Spleen (tissue), 11 donors: ENCODE measurements at regions not wholly inside any gene's neighbourhood (a gene's known extent, or its start where the extent isn't known, plus 50 kb on each side); places are given as distances from the start of the nearest gene placed in this dataset.
"Not testable (repeated sequence)": the region's sequence is repeated elsewhere in the genome, so short reads cannot be mapped to it uniquely, and the experiment has no call there.

Source experiments
- DNase-seq: peaks from one replicate; pipeline ENCODE4 v3.0.0-alpha.2; 2020
- H3K27ac ChIP-seq, 8 donors: fragments of 200-600 bp; sonication (generic) in 7 of 8; 1 replicate in 4 of 8; 2 replicates in 4 of 8; pipeline versions ENCODE4 v1.5.0 to v1.8.0; 2016 to 2021; ENCODE audit warnings: inconsistent platforms in 4 of 8, mild to moderate bottlenecking in 4 of 8, moderate library complexity in 1 of 8
- H3K27me3 ChIP-seq, 7 donors: fragments of 200-600 bp; sonication (generic) in 6 of 7; replicated peaks in 1 of 7; 1 replicate in 4 of 7; 2 replicates in 3 of 7; pipeline versions ENCODE4 v1.5.0 to v1.8.0; 2016 to 2021; ENCODE audit warnings: inconsistent platforms in 3 of 7, mild to moderate bottlenecking in 1 of 7
- H3K36me3 ChIP-seq, 6 donors: fragments of 200-600 bp; sonication (generic) in 5 of 6; 1 replicate in 4 of 6; 2 replicates in 2 of 6; pipeline versions ENCODE4 v1.5.0 to v1.8.0; 2016 to 2021; ENCODE audit warnings: inconsistent platforms in 2 of 6
- H3K4me1 ChIP-seq, 6 donors: fragments of 200-600 bp; sonication (generic) in 5 of 6; 1 replicate in 3 of 6; 2 replicates in 3 of 6; pipeline versions ENCODE4 v1.5.0 to v1.8.0; 2016 to 2021; ENCODE audit warnings: inconsistent platforms in 3 of 6
- H3K4me3 ChIP-seq, 8 donors: fragments of 200-600 bp; sonication (generic) in 7 of 8; 1 replicate in 4 of 8; 2 replicates in 4 of 8; pipeline versions ENCODE4 v1.5.0 to v1.8.0; 2016 to 2021; ENCODE audit warnings: inconsistent platforms in 4 of 8, mild to moderate bottlenecking in 4 of 8, moderate library complexity in 2 of 8
- H3K9me3 ChIP-seq, 8 donors: fragments of 200-600 bp; sonication (generic) in 7 of 8; 1 replicate in 4 of 8; 2 replicates in 4 of 8; pipeline versions ENCODE4 v1.5.0 to v1.8.0; 2016 to 2021; ENCODE audit warnings: inconsistent platforms in 4 of 8
- CTCF ChIP-seq, 11 experiments: fragments of 200-600 bp in 7 of 11; fragments of 450-650 bp in 4 of 11; sonication (generic) in 4 of 11; IDR thresholded peaks in 8 of 11; conservative IDR thresholded peaks in 3 of 11; 1 replicate in 7 of 11; 2 replicates in 4 of 11; pipeline versions ENCODE4 v1.4.0 to v1.8.0; 2016 to 2021; ENCODE audit warnings: antibody characterized with exemption in 11 of 11, inconsistent platforms in 4 of 11, mild to moderate bottlenecking in 1 of 11
- POLR2A ChIP-seq, 3 donors: fragments of 450-650 bp; IDR thresholded peaks; one replicate each; pipeline ENCODE4 v1.5.1; 2017; ENCODE audit warnings: antibody characterized with exemption in 3 of 3, mild to moderate bottlenecking in 1 of 3
- POLR2AphosphoS5 ChIP-seq, 3 donors: sonication (generic); formaldehyde crosslinking; IDR thresholded peaks; one replicate each; pipeline ENCODE4 v1.5.1; 2017; ENCODE audit warnings: antibody characterized with exemption in 3 of 3
- WGBS, 5 donors: extraction: QIAGEN DNeasy Blood & Tissue Kit in 3 of 5; methylation state at CpG; one replicate each; pipeline versions ENCODE4 v1.1.5 to v1.1.7; 2013 to 2018; 5-methylcytosine and 5-hydroxymethylcytosine counted together
- intact Hi-C: fragments of 100-400 bp; cut with DNase I; formaldehyde crosslinking; loops from one replicate; pipeline ENCODE4 v1.15.0; 2023; ENCODE audit warnings: low total_unique reads
- donor health status: healthy with polysubstance abuse.
- donor health status: DM: no; HTN: no; CAD: no; lungs with moderate emphysema.
- donor health status: DM: no; HTN: no; CAD: no.
- donor health status: Bipolar disorder and iron deficiency.
- donor health status: healthy.
- donor health status: DM: no; HTN: no; CAD: no.
- donor health status: DM: yes; HTN: yes; CAD: no.

- H3K36me3 ChIP-seq: no peaks in the 10 kb centered on the region
- intact Hi-C loops: no loop called here
These were observed 420.8 kb upstream of the DIPK2B start for GRCh38 chrX:45621376-45622041.

GRCh38 chrX:45619290-45619689 is 418.6 kb upstream of the DIPK2B start:
- DNase-seq: no peak
- Histone ChIP-seq H3K36me3 (no peaks in the 10 kb centered on the region), H3K27me3 (no peaks in the 10 kb centered on the region), H3K4me3 (no peak overlapping the region), H3K4me1 (no peaks in the 10 kb centered on the region), H3K9me3 (peaks cover 0 to 11% (median 0%) of the 10 kb centered on the region in 8 donors), H3K27ac (no peak overlapping the region)
- intact Hi-C loops: no loop called here
- no peak for TF ChIP-seq POLR2A (IDR thresholded peaks at IDR 0.05)
- no peak for TF ChIP-seq POLR2AphosphoS5 (IDR thresholded peaks at IDR 0.05)
- TF ChIP-seq CTCF (IDR thresholded peaks at IDR 0.05 in 8 of 11, conservative IDR thresholded peaks at IDR 0.05 in 3 of 11): no peak
- WGBS, 5 donors: 35 to 56% (median 46%) methylated on average over 2 of the region's 2 CpGs

More at GRCh38 chrX:45621376-45622041, 420.8 kb upstream of the DIPK2B start:
- Histone ChIP-seq H3K4me3 (no peak overlapping the region), H3K9me3 (peaks cover 0 to 6% (median 0%) of the 10 kb centered on the region in 8 donors), H3K4me1 (no peaks in the 10 kb centered on the region), H3K27me3 (no peaks in the 10 kb centered on the region), H3K27ac (no peak overlapping the region)
- no peak for DNase-seq
- 55 to 84% (median 77%) methylated on average over 7 of the region's 7 CpGs for WGBS, 5 donors
- TF ChIP-seq POLR2AphosphoS5 (IDR thresholded peaks at IDR 0.05) (no peak), POLR2A (IDR thresholded peaks at IDR 0.05) (no peak), CTCF (IDR thresholded peaks at IDR 0.05 in 8 of 11, conservative IDR thresholded peaks at IDR 0.05 in 3 of 11) (no peak)

- DNase-seq, H3K4me3 ChIP-seq, intact Hi-C loops, H3K4me1 ChIP-seq, H3K36me3 ChIP-seq, H3K27me3 ChIP-seq, H3K27ac ChIP-seq: not testable (repeated sequence)
- H3K9me3 ChIP-seq: peaks cover 0 to 35% (median 10%) of the 10 kb centered on the region in 8 donors
- 85 to 98% (median 91%) methylated on average over 8 of the region's 8 CpGs for WGBS, 5 donors
These were observed 414.9 kb upstream of the DIPK2B start for GRCh38 chrX:45615591-45615990.

GRCh38 chrX:45614853-45615252 is 414.2 kb upstream of the DIPK2B start:
- no peak for DNase-seq
- Histone ChIP-seq H3K4me1 (no peaks in the 10 kb centered on the region), H3K27ac (no peak overlapping the region), H3K9me3 (peaks cover 0 to 41% (median 11%) of the 10 kb centered on the region in 8 donors), H3K4me3 (no peak overlapping the region), H3K36me3 (no peaks in the 10 kb centered on the region), H3K27me3 (peaks cover 0 to 9% (median 0%) of the 10 kb centered on the region in 7 donors)
- WGBS, 5 donors: 57 to 80% (median 73%) methylated on average over 2 of the region's 2 CpGs
- intact Hi-C loops: no loop called here
- TF ChIP-seq CTCF (IDR thresholded peaks at IDR 0.05 in 8 of 11, conservative IDR thresholded peaks at IDR 0.05 in 3 of 11) (no peak), POLR2AphosphoS5 (IDR thresholded peaks at IDR 0.05) (no peak), POLR2A (IDR thresholded peaks at IDR 0.05) (no peak)
